Liver (tissue), 3 donors: ENCODE measurements at regions not wholly inside any gene's neighbourhood (a gene's known extent, or its start where the extent isn't known, plus 50 kb on each side); places are given as distances from the start of the nearest gene placed in this dataset.

Experiments used
- EGR1 ChIP-seq, 2 donors: IDR thresholded peaks; 2 replicates each; pipeline ENCODE4 v1.6.1; 2016 to 2018; ENCODE audit warnings: antibody characterized with exemption in 2 of 2, low read depth in 2 of 2
- GABPA ChIP-seq, 2 donors: IDR thresholded peaks in 1 of 2; conservative IDR thresholded peaks in 1 of 2; 2 replicates each; pipeline ENCODE4 v1.6.1; 2016; ENCODE audit warnings: antibody characterized with exemption in 2 of 2, mild to moderate bottlenecking in 1 of 2, moderate library complexity in 1 of 2
- JUND ChIP-seq, 2 donors: IDR thresholded peaks; 2 replicates each; pipeline ENCODE4 v1.6.1; 2016; ENCODE audit warnings: antibody characterized with exemption in 2 of 2
- RAD21 ChIP-seq, 2 donors: IDR thresholded peaks; 2 replicates each; pipeline ENCODE4 v1.6.1; 2016; ENCODE audit warnings: antibody characterized with exemption in 2 of 2, mild to moderate bottlenecking in 2 of 2
- REST ChIP-seq: IDR thresholded peaks from 2 replicates; pipeline ENCODE4 v1.6.1; 2016; ENCODE audit warnings: antibody characterized with exemption, mild to moderate bottlenecking
- RXRA ChIP-seq, 2 donors: IDR thresholded peaks; 2 replicates each; pipeline ENCODE4 v1.6.1; 2017 to 2018; ENCODE audit warnings: antibody characterized with exemption in 2 of 2, mild to moderate bottlenecking in 1 of 2
- SP1 ChIP-seq: IDR thresholded peaks from 2 replicates; pipeline ENCODE4 v1.6.1; 2018; ENCODE audit warnings: antibody characterized with exemption, mild to moderate bottlenecking
- TAF1 ChIP-seq: conservative IDR thresholded peaks from 2 replicates; pipeline ENCODE4 v1.6.1; 2016; ENCODE audit warnings: antibody characterized with exemption, mild to moderate bottlenecking
- YY1 ChIP-seq: IDR thresholded peaks from 2 replicates; pipeline ENCODE4 v1.6.1; 2016; ENCODE audit warnings: antibody characterized with exemption, mild to moderate bottlenecking
- TF ChIP-seq, protein P1 (sequence below): fragments of 150-350 bp; IDR thresholded peaks from 2 replicates; pipeline ENCODE4 v1.5.1; 2017; ENCODE audit warnings: improper control_type of control experiment, low read depth, low read length; ENCODE audit not compliant: missing input control
- TF ChIP-seq, protein P2 (sequence below): IDR thresholded peaks from 2 replicates; pipeline ENCODE4 v1.6.1; 2016; ENCODE audit warnings: antibody characterized with exemption
- donor health status: healthy.
- donor health status: healthy.

- no peak for TF ChIP-seq YY1
- TF ChIP-seq, protein P1, sequence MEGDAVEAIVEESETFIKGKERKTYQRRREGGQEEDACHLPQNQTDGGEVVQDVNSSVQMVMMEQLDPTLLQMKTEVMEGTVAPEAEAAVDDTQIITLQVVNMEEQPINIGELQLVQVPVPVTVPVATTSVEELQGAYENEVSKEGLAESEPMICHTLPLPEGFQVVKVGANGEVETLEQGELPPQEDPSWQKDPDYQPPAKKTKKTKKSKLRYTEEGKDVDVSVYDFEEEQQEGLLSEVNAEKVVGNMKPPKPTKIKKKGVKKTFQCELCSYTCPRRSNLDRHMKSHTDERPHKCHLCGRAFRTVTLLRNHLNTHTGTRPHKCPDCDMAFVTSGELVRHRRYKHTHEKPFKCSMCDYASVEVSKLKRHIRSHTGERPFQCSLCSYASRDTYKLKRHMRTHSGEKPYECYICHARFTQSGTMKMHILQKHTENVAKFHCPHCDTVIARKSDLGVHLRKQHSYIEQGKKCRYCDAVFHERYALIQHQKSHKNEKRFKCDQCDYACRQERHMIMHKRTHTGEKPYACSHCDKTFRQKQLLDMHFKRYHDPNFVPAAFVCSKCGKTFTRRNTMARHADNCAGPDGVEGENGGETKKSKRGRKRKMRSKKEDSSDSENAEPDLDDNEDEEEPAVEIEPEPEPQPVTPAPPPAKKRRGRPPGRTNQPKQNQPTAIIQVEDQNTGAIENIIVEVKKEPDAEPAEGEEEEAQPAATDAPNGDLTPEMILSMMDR, result no peak
- TF ChIP-seq REST, result no peak
- no peak for TF ChIP-seq GABPA (IDR thresholded peaks at IDR 0.05 in 1 of 2, conservative IDR thresholded peaks at IDR 0.05 in 1 of 2)
- no peak for TF ChIP-seq SP1
- TF ChIP-seq EGR1 (IDR thresholded peaks at IDR 0.05; ENCODE audit: low read depth in 2 of 2), result no peak
- no peak for TF ChIP-seq TAF1
- TF ChIP-seq, protein P2, sequence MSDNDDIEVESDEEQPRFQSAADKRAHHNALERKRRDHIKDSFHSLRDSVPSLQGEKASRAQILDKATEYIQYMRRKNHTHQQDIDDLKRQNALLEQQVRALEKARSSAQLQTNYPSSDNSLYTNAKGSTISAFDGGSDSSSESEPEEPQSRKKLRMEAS, result no peak
- TF ChIP-seq JUND (IDR thresholded peaks at IDR 0.05), result no peak
- no peak for TF ChIP-seq RAD21 (IDR thresholded peaks at IDR 0.05)
- no peak for TF ChIP-seq RXRA (IDR thresholded peaks at IDR 0.05)
Measured at GRCh38 chr10:78968300-78968942, 100.3 kb upstream of the ZMIZ1 start.
